OCI-LY3 (cell line): ENCODE measurements at regions not wholly inside any gene's neighbourhood (a gene's known extent, or its start where the extent isn't known, plus 50 kb on each side); places are given as distances from the start of the nearest gene placed in this dataset.

Experiments
- EZH2phosphoT487 ChIP-seq: fragments of 200-600 bp; shearing (Covaris generic); IDR thresholded peaks from 2 replicates; pipeline ENCODE4 v1.6.1; 2018; ENCODE audit warnings: antibody characterized with exemption, mixed run types, low read depth
- TF ChIP-seq, protein P1 (sequence below): fragments of 200-600, 300-600 bp; sonication (generic); IDR thresholded peaks from 2 replicates; pipeline ENCODE4 v1.5.1; 2014; ENCODE audit warnings: antibody characterized with exemption, low read length, low read depth

DNA sequence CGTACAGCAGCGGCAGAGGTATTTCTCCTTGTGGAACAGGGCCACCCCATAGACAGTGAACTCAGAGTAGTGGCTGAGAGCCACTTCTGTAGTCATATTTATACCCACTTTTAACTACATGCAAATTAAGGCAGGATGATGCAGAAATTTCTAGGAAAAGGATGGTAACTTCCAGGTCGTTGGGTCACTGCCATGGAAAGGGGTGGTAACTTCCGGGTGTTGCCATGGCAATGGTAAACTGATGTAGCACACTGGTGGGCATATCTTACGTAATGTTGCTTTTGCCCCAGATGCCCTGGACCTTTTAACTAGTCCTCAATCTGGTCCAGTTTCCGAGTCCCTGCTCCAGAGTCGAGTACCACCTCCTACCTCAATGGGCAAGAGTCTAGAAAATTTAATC is 154.8 kb upstream of the AGA start:
- TF ChIP-seq, protein P1, sequence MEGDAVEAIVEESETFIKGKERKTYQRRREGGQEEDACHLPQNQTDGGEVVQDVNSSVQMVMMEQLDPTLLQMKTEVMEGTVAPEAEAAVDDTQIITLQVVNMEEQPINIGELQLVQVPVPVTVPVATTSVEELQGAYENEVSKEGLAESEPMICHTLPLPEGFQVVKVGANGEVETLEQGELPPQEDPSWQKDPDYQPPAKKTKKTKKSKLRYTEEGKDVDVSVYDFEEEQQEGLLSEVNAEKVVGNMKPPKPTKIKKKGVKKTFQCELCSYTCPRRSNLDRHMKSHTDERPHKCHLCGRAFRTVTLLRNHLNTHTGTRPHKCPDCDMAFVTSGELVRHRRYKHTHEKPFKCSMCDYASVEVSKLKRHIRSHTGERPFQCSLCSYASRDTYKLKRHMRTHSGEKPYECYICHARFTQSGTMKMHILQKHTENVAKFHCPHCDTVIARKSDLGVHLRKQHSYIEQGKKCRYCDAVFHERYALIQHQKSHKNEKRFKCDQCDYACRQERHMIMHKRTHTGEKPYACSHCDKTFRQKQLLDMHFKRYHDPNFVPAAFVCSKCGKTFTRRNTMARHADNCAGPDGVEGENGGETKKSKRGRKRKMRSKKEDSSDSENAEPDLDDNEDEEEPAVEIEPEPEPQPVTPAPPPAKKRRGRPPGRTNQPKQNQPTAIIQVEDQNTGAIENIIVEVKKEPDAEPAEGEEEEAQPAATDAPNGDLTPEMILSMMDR = no peak
- TF ChIP-seq EZH2phosphoT487 = no peak
